ENCODE measurements at regions not wholly inside any gene's neighbourhood (a gene's known extent, or its start where the extent isn't known, plus 50 kb on each side); places are given as distances from the start of the nearest gene placed in this dataset.

- no peaks in the 10 kb centered on the region for H3K9me3 Mint-ChIP-seq
- no peak overlapping the region for H3K27ac Mint-ChIP-seq
- intact Hi-C loops (cut with micrococcal nuclease), result no loop called here
- no peak overlapping the region for H3K4me3 Mint-ChIP-seq
- H3K36me3 Mint-ChIP-seq (ENCODE audit: low read depth), result no peaks in the 10 kb centered on the region
- no peaks in the 10 kb centered on the region for H3K4me1 Mint-ChIP-seq (ENCODE audit: low read depth)
- no peaks in the 10 kb centered on the region for H3K27me3 Mint-ChIP-seq
Measured at GRCh38 chr5:2166306-2166978, 283.7 kb upstream of the IRX4 start.

DNA sequence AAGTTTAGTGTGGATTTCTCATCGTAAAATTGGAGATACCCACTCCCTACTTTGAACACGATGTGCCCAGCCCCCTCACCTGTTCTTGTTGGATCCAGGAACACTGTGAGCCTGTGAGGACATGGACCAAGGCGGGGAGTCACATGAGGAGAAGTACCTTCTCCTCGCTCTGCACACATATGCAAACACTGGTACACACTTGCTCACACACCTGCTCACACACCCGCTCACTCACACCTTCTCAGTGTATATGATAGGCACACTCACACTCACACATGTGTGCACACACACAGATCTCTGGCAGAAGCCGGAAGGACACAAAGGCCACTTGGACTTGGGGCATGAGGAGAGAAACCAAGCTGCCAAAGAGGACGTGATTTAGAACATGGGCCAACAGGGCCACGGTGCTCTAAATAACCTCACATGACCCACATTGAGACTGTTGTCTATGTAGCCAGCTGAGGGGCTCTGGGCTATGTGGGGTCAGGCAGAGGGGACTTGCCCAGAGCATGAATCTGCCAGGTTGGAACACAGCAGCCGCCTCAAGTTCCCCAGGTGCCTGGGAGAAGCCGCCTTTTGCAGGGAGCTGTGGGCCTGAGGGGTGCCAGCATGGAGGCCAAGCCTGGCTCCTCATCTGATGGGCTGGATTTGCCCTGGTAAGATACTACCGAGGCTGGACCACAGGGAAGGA is 283.0 kb upstream of the IRX4 start:
- intact Hi-C loops (cut with micrococcal nuclease), result no loop called here
- Mint-ChIP-seq H3K9me3 (no peaks in the 10 kb centered on the region), H3K4me1 (ENCODE audit: low read depth) (no peaks in the 10 kb centered on the region), H3K27me3 (no peaks in the 10 kb centered on the region), H3K36me3 (ENCODE audit: low read depth) (no peaks in the 10 kb centered on the region), H3K4me3 (no peak overlapping the region), H3K27ac (no peak overlapping the region)

- intact Hi-C loops (cut with micrococcal nuclease), result no loop called here
Measured at GRCh38 chr5:2165203-2165602, 282.5 kb upstream of the IRX4 start.

DNA sequence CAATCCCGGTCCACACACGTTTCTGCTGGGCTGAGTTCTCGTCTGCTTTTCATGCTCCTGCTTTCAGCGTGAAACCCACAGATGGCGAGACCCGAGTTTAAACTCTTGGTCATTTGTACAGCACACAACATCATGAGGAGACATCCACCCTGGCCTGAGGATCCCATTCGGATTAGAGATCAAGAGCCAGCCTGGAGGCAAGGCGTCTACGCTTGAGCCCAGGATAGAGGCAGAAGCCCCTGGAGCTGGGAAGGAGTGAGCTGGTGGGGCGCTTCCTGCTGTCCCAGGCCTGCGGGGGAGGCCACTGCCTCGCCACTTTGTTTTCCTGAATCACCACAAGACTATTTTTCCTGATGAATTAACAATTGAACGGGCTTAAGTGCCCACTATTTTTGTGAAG is 281.9 kb upstream of the IRX4 start:
- H3K4me3 Mint-ChIP-seq, result no peak overlapping the region
- no peak overlapping the region for H3K27ac Mint-ChIP-seq
- H3K36me3 Mint-ChIP-seq (ENCODE audit: low read depth), result no peaks in the 10 kb centered on the region
- H3K4me1 Mint-ChIP-seq (ENCODE audit: low read depth), result no peaks in the 10 kb centered on the region
- intact Hi-C loops (cut with micrococcal nuclease), result no loop called here
- H3K27me3 Mint-ChIP-seq, result no peaks in the 10 kb centered on the region
- no peaks in the 10 kb centered on the region for H3K9me3 Mint-ChIP-seq

More at GRCh38 chr5:2165203-2165602, 282.5 kb upstream of the IRX4 start:
- Mint-ChIP-seq H3K27ac (no peak overlapping the region), H3K36me3 (ENCODE audit: low read depth) (no peaks in the 10 kb centered on the region), H3K4me1 (ENCODE audit: low read depth) (no peaks in the 10 kb centered on the region), H3K9me3 (no peaks in the 10 kb centered on the region), H3K4me3 (no peak overlapping the region), H3K27me3 (no peaks in the 10 kb centered on the region)

- Mint-ChIP-seq H3K27me3 (no peaks in the 10 kb centered on the region), H3K36me3 (ENCODE audit: low read depth) (no peaks in the 10 kb centered on the region), H3K27ac (no peak overlapping the region), H3K9me3 (no peaks in the 10 kb centered on the region), H3K4me1 (ENCODE audit: low read depth) (no peaks in the 10 kb centered on the region), H3K4me3 (no peak overlapping the region)
- intact Hi-C loops (cut with micrococcal nuclease), result no loop called here
Measured at GRCh38 chr5:2163940-2164490, 281.3 kb upstream of the IRX4 start.

DNA sequence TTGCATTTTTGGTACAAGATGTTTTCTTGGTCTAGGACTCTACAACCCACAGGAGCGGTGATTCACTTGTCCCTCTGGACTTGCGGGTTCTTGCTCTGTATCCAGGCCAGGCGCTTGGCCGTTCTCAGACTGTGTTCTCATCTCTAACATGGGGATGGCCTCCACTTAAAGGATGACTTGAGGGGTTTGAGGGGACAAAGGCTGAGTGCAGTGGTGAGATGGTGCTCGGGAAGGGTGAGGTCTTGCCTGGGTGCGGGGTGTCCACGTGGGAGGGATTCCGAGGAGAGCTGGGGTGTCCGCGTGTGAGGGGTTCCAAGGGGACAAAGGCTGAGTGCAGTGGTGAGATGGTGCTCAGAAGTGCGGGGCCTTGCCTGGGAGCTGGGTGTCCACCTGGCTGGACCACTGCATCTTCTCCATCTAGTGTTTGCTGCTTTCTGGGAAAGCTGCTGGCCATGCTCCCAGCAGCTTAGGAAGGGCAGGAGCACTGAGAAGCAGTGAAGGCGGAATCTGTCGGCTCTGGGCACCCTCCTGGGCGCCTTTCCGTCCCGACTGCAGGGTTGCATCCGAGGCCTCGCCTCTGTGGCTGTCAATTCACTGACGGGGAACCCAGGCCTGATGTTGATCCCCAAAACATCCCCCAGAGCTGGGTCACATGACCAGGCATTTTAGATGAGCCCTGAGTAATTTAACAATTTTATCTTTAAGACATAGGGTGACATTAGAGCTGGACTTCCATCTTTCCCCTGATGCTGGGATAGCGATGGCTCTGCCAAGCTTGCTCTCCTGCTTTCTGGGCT is 280.5 kb upstream of the IRX4 start:
- Mint-ChIP-seq H3K36me3 (ENCODE audit: low read depth) (no peaks in the 10 kb centered on the region), H3K9me3 (no peaks in the 10 kb centered on the region), H3K4me1 (ENCODE audit: low read depth) (no peaks in the 10 kb centered on the region), H3K27ac (no peak overlapping the region), H3K4me3 (no peak overlapping the region), H3K27me3 (no peaks in the 10 kb centered on the region)
- intact Hi-C loops (cut with micrococcal nuclease), result no loop called here

GRCh38 chr5:2160811-2161210 is 278.1 kb upstream of the IRX4 start:
- intact Hi-C loops (cut with micrococcal nuclease), result no loop called here
- Mint-ChIP-seq H3K9me3 (no peaks in the 10 kb centered on the region), H3K4me3 (no peak overlapping the region), H3K27me3 (no peaks in the 10 kb centered on the region), H3K27ac (no peak overlapping the region), H3K4me1 (ENCODE audit: low read depth) (no peaks in the 10 kb centered on the region), H3K36me3 (ENCODE audit: low read depth) (no peaks in the 10 kb centered on the region)

GRCh38 chr5:2158767-2159166 is 276.0 kb upstream of the IRX4 start:
- no peak overlapping the region for H3K4me3 Mint-ChIP-seq
- H3K27me3 Mint-ChIP-seq, result no peaks in the 10 kb centered on the region
- intact Hi-C loops (cut with micrococcal nuclease), result no loop called here
- no peak overlapping the region for H3K27ac Mint-ChIP-seq
- no peaks in the 10 kb centered on the region for H3K36me3 Mint-ChIP-seq (ENCODE audit: low read depth)
- H3K9me3 Mint-ChIP-seq, result no peaks in the 10 kb centered on the region
- H3K4me1 Mint-ChIP-seq (ENCODE audit: low read depth), result no peaks in the 10 kb centered on the region

DNA sequence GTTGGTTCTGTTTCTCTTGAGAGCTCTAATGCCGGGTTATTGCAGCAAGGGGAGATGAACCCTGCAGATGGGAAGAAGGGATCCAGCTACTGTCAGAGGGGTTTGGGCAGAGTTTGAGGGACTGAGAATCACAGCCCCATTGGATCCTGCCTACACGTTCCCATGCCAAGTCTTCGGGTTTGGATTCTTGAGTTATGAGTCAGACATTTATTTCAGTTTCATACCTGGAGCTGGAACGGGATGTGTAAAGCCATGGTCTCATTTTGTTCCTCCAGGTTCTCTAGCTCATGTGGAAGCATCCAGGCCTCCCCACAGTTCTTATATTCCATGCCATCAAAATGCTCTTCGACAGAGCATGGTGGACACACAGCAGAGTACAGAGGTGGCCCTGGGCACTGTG is 275.4 kb upstream of the IRX4 start:
- no peaks in the 10 kb centered on the region for H3K27me3 Mint-ChIP-seq
- H3K4me1 Mint-ChIP-seq (ENCODE audit: low read depth), result no peaks in the 10 kb centered on the region
- intact Hi-C loops (cut with micrococcal nuclease), result no loop called here
- H3K27ac Mint-ChIP-seq, result no peak overlapping the region
- no peaks in the 10 kb centered on the region for H3K36me3 Mint-ChIP-seq (ENCODE audit: low read depth)
- H3K9me3 Mint-ChIP-seq, result no peaks in the 10 kb centered on the region
- no peak overlapping the region for H3K4me3 Mint-ChIP-seq

GRCh38 chr5:2157372-2157771 is 274.6 kb upstream of the IRX4 start:
- Mint-ChIP-seq H3K4me3 (no peak overlapping the region), H3K27ac (no peak overlapping the region), H3K9me3 (no peaks in the 10 kb centered on the region), H3K36me3 (ENCODE audit: low read depth) (no peaks in the 10 kb centered on the region), H3K27me3 (no peaks in the 10 kb centered on the region), H3K4me1 (ENCODE audit: low read depth) (no peaks in the 10 kb centered on the region)
- intact Hi-C loops (cut with micrococcal nuclease), result no loop called here

DNA sequence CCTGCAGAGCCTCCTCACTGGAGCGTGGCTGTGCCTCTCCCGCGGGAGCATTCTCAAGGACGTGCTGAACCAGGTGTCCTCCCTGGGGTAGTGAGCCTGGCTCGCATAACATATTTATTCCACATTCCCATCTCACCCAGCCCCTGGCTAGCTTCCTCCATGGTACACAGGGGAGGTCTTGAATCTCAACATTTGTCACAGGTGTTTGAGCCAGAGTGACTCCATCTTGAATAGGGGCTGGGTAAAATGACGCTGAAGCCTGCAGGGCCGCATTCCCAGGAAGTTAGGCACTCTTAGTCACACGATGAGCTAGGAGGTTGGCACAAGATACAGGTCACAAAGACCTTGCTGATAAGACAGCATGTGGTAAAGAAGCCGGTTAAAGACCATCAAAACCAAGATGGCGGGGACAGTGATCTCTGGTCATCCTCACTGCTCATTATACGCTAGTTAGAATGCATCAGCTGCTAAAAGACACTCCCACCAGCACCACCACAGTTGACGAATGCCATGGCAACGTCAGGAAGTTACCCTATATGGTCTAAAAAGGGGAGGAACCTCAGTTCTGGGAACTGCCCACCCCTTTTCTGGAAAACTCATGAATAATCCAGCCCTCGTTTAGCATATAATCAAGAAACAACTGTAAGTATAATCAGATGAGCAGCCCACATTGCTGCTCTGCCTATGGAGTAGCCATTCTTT is 273.8 kb upstream of the IRX4 start:
- no peaks in the 10 kb centered on the region for H3K36me3 Mint-ChIP-seq (ENCODE audit: low read depth)
- H3K27ac Mint-ChIP-seq, result no peak overlapping the region
- H3K4me1 Mint-ChIP-seq (ENCODE audit: low read depth), result no peaks in the 10 kb centered on the region
- no peaks in the 10 kb centered on the region for H3K9me3 Mint-ChIP-seq
- H3K27me3 Mint-ChIP-seq, result no peaks in the 10 kb centered on the region
- no peak overlapping the region for H3K4me3 Mint-ChIP-seq
- intact Hi-C loops (cut with micrococcal nuclease), result no loop called here

DNA sequence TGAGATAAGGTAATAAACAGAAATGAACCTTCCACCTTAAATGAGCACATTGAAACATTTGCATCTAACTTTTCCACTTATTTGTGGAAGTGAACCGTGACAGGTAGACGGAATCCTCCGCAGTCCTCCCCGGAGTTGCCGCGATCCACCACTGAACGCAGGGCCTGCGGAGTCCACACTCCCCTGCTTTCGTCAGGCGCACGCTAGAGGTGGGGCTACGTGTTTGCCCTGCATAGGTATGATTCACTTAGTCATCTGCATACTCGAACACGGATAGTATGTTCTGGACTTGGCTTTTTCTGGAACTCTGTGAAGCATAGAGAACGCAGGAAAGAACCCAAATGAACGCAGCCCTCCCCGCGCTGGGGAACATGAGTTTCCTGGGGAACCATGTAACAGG is 272.8 kb upstream of the IRX4 start:
- H3K4me3 Mint-ChIP-seq, result no peak overlapping the region
- H3K36me3 Mint-ChIP-seq (ENCODE audit: low read depth), result no peaks in the 10 kb centered on the region
- H3K4me1 Mint-ChIP-seq (ENCODE audit: low read depth), result no peaks in the 10 kb centered on the region
- intact Hi-C loops (cut with micrococcal nuclease), result no loop called here
- no peaks in the 10 kb centered on the region for H3K9me3 Mint-ChIP-seq
- H3K27me3 Mint-ChIP-seq, result no peaks in the 10 kb centered on the region
- no peak overlapping the region for H3K27ac Mint-ChIP-seq

GRCh38 chr5:2153802-2154201 is 271.1 kb upstream of the IRX4 start:
- intact Hi-C loops (cut with micrococcal nuclease), result no loop called here
- no peaks in the 10 kb centered on the region for H3K9me3 Mint-ChIP-seq
- H3K4me3 Mint-ChIP-seq, result no peak overlapping the region
- H3K27me3 Mint-ChIP-seq, result no peaks in the 10 kb centered on the region
- H3K4me1 Mint-ChIP-seq (ENCODE audit: low read depth), result no peaks in the 10 kb centered on the region
- H3K36me3 Mint-ChIP-seq (ENCODE audit: low read depth), result no peaks in the 10 kb centered on the region
- H3K27ac Mint-ChIP-seq, result no peak overlapping the region

- no peak overlapping the region for H3K27ac Mint-ChIP-seq
- H3K9me3 Mint-ChIP-seq, result no peaks in the 10 kb centered on the region
- intact Hi-C loops (cut with micrococcal nuclease), result no loop called here
- no peaks in the 10 kb centered on the region for H3K4me1 Mint-ChIP-seq (ENCODE audit: low read depth)
- H3K27me3 Mint-ChIP-seq, result no peaks in the 10 kb centered on the region
- H3K4me3 Mint-ChIP-seq, result no peak overlapping the region
- no peaks in the 10 kb centered on the region for H3K36me3 Mint-ChIP-seq (ENCODE audit: low read depth)
Measured at GRCh38 chr5:2153350-2153749, 270.6 kb upstream of the IRX4 start.
